GM21515 (cell line): ENCODE measurements at regions not wholly inside any gene's neighbourhood (a gene's known extent, or its start where the extent isn't known, plus 50 kb on each side); places are given as distances from the start of the nearest gene placed in this dataset.

Experiments used
- ATAC-seq: cut with Tn5 transposase; IDR thresholded peaks from one replicate; pipeline ENCODE4 v1.9.1; 2021; ENCODE audit not compliant: unreplicated experiment

- ATAC-seq: no peak
Observed at GRCh38 chr22:49112176-49112575, 715.5 kb downstream of the BRD1 start.

GRCh38 chr22:49111085-49111484 lies 716.6 kb downstream of the BRD1 start:
- no peak for ATAC-seq

GRCh38 chr22:49108636-49109315 lies 718.9 kb downstream of the BRD1 start:
- no peak for ATAC-seq

- ATAC-seq: no peak
Observed at GRCh38 chr22:49107961-49108530, 719.6 kb downstream of the BRD1 start.

GRCh38 chr22:49107561-49107960 lies 720.1 kb downstream of the BRD1 start:
- no peak for ATAC-seq

DNA sequence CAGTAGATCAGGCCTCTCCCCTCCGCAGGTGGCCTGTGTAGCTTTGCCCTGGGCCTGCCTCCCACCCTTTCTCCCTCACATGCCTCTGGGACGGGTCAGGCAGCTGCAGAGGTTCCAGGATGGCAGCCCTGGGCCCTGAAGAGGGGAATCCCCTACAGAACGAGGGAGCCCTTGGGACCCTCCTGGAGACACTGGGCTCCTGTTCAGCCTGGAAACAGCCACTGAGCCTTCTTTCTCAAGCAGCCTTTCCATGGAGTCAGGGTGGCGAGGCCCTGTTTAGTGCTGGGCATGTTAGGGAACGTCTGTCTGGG lies 720.9 kb downstream of the BRD1 start:
- ATAC-seq: no peak

GRCh38 chr22:49106096-49106841 lies 721.4 kb downstream of the BRD1 start:
- no peak for ATAC-seq

DNA sequence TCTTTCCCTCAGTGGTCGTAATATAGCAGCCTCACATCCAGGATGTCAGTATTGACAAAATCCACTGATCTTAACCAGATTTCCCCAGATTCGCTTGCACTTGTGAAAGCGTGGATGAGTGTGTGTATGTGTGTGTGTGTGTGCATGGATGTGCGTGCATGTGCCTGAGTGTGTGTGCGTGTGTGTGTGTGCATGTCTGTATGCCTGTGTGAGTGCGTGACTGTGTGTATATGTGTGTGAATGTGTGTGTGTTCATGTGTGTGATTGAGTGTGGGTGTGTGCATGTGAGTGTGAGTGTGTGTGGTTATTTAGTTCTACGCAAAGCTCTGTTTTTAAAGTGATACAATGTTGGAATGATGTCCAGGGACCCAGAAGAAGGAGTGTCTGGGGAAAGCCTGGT lies 723.2 kb downstream of the BRD1 start:
- ATAC-seq: no peak

DNA sequence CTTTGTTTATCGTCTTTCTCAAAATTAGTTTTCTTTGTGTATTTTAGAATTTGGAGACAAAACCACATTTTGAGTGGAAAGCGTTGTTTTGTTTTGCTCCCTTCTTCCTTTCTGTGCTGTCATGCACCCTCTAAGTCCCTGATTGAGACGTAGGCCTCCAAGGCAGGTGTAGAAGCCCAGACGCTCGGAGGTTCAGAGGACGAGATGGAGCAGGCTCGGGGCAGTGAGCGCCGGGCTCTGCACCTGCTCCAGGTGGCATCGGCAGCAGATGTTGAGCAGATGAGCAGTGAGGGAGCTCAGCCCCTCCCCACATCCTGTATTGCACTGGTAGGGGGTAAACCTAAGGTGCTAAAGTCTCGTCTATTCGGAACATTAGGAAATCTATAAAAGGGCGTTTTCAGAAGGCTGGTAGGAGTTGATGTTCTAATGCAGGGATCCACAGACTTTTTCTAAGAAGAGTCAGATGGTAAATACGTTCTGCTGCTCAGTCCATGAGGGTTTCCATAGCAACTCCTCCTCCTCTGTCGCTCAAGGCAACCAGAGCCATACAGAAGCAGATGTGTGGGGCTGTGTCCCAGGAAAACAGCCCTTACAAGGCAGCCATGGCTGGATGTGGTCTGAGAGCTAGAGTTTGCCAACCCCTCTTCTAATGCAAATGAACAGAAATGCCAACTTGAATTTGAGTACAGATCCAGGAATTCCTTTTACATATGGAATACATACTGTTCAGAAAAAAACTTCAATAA lies 724.2 kb downstream of the BRD1 start:
- ATAC-seq: no peak

DNA sequence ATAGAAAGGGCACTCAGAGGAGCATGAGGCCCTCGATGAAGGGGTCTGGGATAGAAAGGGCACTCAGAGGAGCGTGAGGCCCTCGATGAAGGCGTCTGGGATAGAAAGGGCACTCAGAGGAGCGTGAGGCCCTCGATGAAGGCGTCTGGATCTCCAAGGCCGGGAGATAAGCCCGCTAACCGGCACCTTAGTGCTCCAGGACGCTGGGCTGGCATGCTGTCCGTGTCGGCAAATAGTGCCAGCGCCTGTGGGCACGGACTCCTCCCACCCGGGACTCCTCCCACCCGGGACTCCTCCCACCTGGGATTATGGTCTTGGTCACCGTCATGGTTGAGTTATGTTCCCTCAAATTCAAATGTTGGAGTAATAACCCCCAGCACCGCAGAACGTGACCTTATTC lies 725.3 kb downstream of the BRD1 start:
- no peak for ATAC-seq

- no peak for ATAC-seq
Observed at GRCh38 chr22:49101873-49102272, 725.8 kb downstream of the BRD1 start.

DNA sequence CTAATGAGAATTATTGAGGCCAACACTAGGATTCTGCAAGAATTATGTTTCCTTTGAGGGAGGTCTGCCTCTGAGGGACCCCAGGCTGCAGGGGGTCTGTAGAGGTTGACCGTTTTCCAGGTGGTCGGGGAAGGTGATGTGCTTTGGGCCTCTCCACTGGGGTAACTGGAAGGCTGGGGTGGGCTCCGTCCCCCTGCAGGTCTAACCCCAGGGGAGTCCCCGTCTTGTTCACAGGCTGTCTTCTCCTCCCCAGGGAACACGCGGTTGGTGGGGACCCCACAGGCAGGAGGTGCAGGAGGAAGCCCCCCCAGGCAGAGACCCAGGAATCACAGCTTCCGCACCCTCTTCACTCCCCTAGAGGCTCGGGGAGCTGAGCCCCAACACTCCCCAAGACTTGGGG lies 726.4 kb downstream of the BRD1 start:
- ATAC-seq: no peak

GRCh38 chr22:49100773-49101172 lies 726.9 kb downstream of the BRD1 start:
- no peak for ATAC-seq

- no peak for ATAC-seq
Observed at GRCh38 chr22:49100316-49100715, 727.4 kb downstream of the BRD1 start.

GRCh38 chr22:49099496-49100124 lies 728.1 kb downstream of the BRD1 start:
- no peak for ATAC-seq

- no peak for ATAC-seq
Observed at GRCh38 chr22:49099089-49099488, 728.6 kb downstream of the BRD1 start.

GRCh38 chr22:49097966-49098365 lies 729.7 kb downstream of the BRD1 start:
- no peak for ATAC-seq

- ATAC-seq: no peak
Observed at GRCh38 chr22:49097171-49097925, 730.3 kb downstream of the BRD1 start.

DNA sequence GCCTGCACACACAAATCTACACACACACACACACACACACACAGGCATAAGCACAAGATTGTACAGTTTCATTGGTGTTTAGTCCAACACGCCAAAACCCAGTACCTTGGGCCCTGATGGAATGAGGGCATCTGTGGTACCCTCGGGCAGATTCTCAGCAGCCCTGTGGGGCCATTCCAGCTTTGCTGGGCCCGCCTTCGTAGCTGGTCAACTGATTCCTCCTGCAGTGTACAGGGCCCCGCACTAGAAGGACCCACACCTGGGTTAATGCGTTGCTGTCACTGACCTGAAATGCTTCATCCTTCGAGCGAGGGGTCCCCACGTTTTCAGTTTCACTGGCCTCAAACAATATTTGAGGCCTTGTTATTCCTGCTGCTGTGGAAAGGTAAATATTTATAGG lies 731.2 kb downstream of the BRD1 start:
- ATAC-seq: no peak

- no peak for ATAC-seq
Observed at GRCh38 chr22:49095366-49095765, 732.3 kb downstream of the BRD1 start.

GRCh38 chr22:49094858-49095257 lies 732.8 kb downstream of the BRD1 start:
- no peak for ATAC-seq
